ENCODE measurements at regions not wholly inside any gene's neighbourhood (a gene's known extent, or its start where the extent isn't known, plus 50 kb on each side); places are given as distances from the start of the nearest gene placed in this dataset.
"Not testable (repeated sequence)": the region's sequence is repeated elsewhere in the genome, so short reads cannot be mapped to it uniquely, and the experiment has no call there.

- TF ChIP-seq POLR2A, CTCF, POLR2AphosphoS5, EP300 (IDR thresholded peaks at IDR 0.05): not testable (repeated sequence)
These were observed 176.2 kb upstream of the OSBPL11 start for GRCh38 chr3:125771506-125771905.

All from gastroesophageal sphincter (tissue), 3 donors.